Keratinocyte (primary cell): ENCODE measurements at regions not wholly inside any gene's neighbourhood (a gene's known extent, or its start where the extent isn't known, plus 50 kb on each side); places are given as distances from the start of the nearest gene placed in this dataset.

ENCODE experiments used
- DNase-seq: peaks from one replicate; pipeline ENCODE4 v3.0.0-alpha.2; 2011; ENCODE audit warnings: low read depth, missing footprints, low spot score
- FAIRE-seq: peaks from 2 replicates; lab custom pipeline; 2011; peaks lifted over from hg19 to GRCh38; lab: Jason Lieb, UNC
- H2AFZ ChIP-seq: 2 replicates; pipeline ENCODE4 v1.6.0; 2012; ENCODE audit warnings: low read length, control low read depth, inconsistent platforms; ENCODE audit not compliant: control insufficient read depth
- H3K27ac ChIP-seq: 2 replicates; pipeline ENCODE4 v1.5.1; 2011; ENCODE audit warnings: low read length; ENCODE audit not compliant: control insufficient read depth, insufficient read depth
- H3K27me3 ChIP-seq: 3 replicates; pipeline ENCODE4 v1.6.0; 2011; ENCODE audit warnings: low read length; ENCODE audit not compliant: control insufficient read depth, insufficient read depth; ENCODE audit errors: extremely low read depth
- H3K36me3 ChIP-seq, 2 experiments: 2 replicates in 1 of 2; 3 replicates in 1 of 2; pipeline ENCODE4 v1.5.1; 2011; ENCODE audit warnings: low read length in 2 of 2, mild to moderate bottlenecking in 1 of 2; ENCODE audit not compliant: control insufficient read depth in 2 of 2, insufficient read depth in 2 of 2; ENCODE audit errors: extremely low read depth in 1 of 2
- H3K4me1 ChIP-seq: 3 replicates; pipeline ENCODE4 v1.5.1; 2011; ENCODE audit warnings: low read length; ENCODE audit not compliant: control insufficient read depth, insufficient read depth; ENCODE audit errors: extremely low read depth
- H3K4me2 ChIP-seq: 3 replicates; pipeline ENCODE4 v1.6.0; 2011; ENCODE audit warnings: low read depth, low read length; ENCODE audit not compliant: control insufficient read depth, insufficient read depth; ENCODE audit errors: extremely low read depth
- H3K4me3 ChIP-seq, 3 experiments: fragments of 200-600 bp in 1 of 3; sonication (generic) in 1 of 3; 2 replicates in 2 of 3; 3 replicates in 1 of 3; pipeline ENCODE4 v1.5.1; 2011 to 2016; ENCODE audit warnings: low read length in 3 of 3, mild to moderate bottlenecking in 3 of 3, control low read depth in 2 of 3, inconsistent platforms in 1 of 3, low read depth in 1 of 3, mixed read lengths in 1 of 3, mixed run types in 1 of 3, moderate library complexity in 1 of 3; ENCODE audit not compliant: control insufficient read depth in 2 of 3, insufficient read depth in 2 of 3; ENCODE audit errors: extremely low read depth in 1 of 3
- H3K79me2 ChIP-seq: 2 replicates; pipeline ENCODE4 v1.6.0; 2012; ENCODE audit warnings: low read length; ENCODE audit not compliant: control insufficient read depth, insufficient read depth
- H3K9ac ChIP-seq: 3 replicates; pipeline ENCODE4 v1.6.0; 2011; ENCODE audit warnings: low read length; ENCODE audit not compliant: control insufficient read depth, insufficient read depth; ENCODE audit errors: extremely low read depth
- H3K9me1 ChIP-seq: 3 replicates; pipeline ENCODE4 v1.6.0; 2011; ENCODE audit warnings: low read length; ENCODE audit not compliant: control insufficient read depth, insufficient read depth; ENCODE audit errors: extremely low read depth
- H3K9me3 ChIP-seq: 2 replicates; pipeline ENCODE4 v1.5.1; 2012; ENCODE audit warnings: low read depth, low read length; ENCODE audit not compliant: control insufficient read depth
- H4K20me1 ChIP-seq: 3 replicates; pipeline ENCODE4 v1.6.0; 2011; ENCODE audit warnings: low read length; ENCODE audit not compliant: control insufficient read depth, insufficient read depth; ENCODE audit errors: extremely low read depth
- EZH2 ChIP-seq: IDR thresholded peaks from one replicate; pipeline ENCODE4 v1.6.1; 2012; ENCODE audit warnings: inconsistent platforms, mild to moderate bottlenecking, low read length, moderate library complexity
- dilution Hi-C: fragments of 300-500 bp; cut with MboI; formaldehyde crosslinking; loops from one replicate; pipeline ENCODE4 v1.7.0; 2020; ENCODE audit warnings: low sequenced_read_pairs; ENCODE audit not compliant: extremely low pct_ligation_motif_present
- TF ChIP-seq, protein P1 (sequence below), 3 experiments: IDR thresholded peaks in 1 of 3; conservative IDR thresholded peaks in 1 of 3; optimal IDR thresholded peaks in 1 of 3; 2 replicates in 2 of 3; 3 replicates in 1 of 3; pipeline versions ENCODE3 to v1.5.1; 2011; ENCODE audit warnings: low read length in 3 of 3, mild to moderate bottlenecking in 3 of 3, moderate library complexity in 2 of 3, control low read depth in 1 of 3, inconsistent platforms in 1 of 3; ENCODE audit not compliant: insufficient read depth in 2 of 3; ENCODE audit errors: extremely low read depth in 1 of 3

DNA sequence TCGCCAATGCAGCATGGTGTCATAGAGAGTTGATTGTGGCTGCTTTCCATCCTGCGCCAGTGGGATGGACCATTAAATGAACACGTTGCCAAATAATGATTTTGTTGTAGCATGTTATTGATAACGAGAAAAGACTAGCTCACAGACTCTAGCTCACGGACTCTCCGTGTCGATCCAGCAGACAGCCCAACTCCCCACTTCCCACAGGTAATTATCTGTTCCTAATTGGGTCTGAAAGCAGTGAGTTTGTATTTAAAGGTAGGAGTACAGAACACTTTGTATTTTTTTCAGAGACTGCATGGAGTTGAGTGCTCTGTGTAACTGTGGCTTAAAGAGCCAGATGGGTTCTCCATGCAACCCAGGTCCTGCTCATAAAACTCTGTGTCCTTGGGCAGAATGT lies 1250.5 kb downstream of the TYW1 start:
- Histone ChIP-seq H3K4me1 (peaks cover 21% of the 10 kb centered on the region), H3K9me1 (no peaks in the 10 kb centered on the region), H2AFZ (no peak overlapping the region), H3K36me3 (no peaks in the 10 kb centered on the region), H3K9ac (no peak overlapping the region), H3K27me3 (no peaks in the 10 kb centered on the region), H3K4me2 (peak overlapping the region; percentile 30), H3K4me3 (no peak overlapping the region), H3K79me2 (no peaks in the 10 kb centered on the region), H3K27ac (no peak overlapping the region), H3K9me3 (no peaks in the 10 kb centered on the region), H4K20me1 (no peaks in the 10 kb centered on the region)
- no peak for DNase-seq
- dilution Hi-C loops, result no loop called here
- no peak for FAIRE-seq
- no peak for TF ChIP-seq EZH2
- TF ChIP-seq, protein P1, sequence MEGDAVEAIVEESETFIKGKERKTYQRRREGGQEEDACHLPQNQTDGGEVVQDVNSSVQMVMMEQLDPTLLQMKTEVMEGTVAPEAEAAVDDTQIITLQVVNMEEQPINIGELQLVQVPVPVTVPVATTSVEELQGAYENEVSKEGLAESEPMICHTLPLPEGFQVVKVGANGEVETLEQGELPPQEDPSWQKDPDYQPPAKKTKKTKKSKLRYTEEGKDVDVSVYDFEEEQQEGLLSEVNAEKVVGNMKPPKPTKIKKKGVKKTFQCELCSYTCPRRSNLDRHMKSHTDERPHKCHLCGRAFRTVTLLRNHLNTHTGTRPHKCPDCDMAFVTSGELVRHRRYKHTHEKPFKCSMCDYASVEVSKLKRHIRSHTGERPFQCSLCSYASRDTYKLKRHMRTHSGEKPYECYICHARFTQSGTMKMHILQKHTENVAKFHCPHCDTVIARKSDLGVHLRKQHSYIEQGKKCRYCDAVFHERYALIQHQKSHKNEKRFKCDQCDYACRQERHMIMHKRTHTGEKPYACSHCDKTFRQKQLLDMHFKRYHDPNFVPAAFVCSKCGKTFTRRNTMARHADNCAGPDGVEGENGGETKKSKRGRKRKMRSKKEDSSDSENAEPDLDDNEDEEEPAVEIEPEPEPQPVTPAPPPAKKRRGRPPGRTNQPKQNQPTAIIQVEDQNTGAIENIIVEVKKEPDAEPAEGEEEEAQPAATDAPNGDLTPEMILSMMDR (optimal IDR thresholded peaks at IDR 0.05 in 1 of 3, IDR thresholded peaks at IDR 0.05 in 1 of 3, conservative IDR thresholded peaks at IDR 0.05 in 1 of 3; ENCODE audit: extremely low read depth in 1 of 3, insufficient read depth in 2 of 3, low read length in 3 of 3), result no peak

DNA sequence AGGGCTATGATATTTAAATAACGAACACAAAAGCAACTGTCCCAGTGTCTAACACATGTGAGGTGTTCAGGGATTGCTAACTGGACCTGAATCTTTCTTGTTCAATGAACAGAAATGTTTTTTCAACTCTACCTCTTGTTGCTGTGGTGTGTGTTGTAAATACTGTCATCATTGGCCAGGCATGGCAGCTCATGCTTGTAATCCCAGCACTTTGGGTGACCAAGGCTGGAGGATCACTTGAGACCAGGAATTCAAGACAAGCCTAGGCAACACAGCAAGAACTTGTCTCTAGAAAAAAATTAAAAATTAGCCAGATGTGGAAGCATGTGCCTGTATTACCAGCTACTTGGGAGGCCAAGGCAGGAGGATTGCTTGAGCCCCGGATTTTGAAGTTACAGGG lies 1250.9 kb downstream of the TYW1 start:
- H3K9me3 ChIP-seq, result no peaks in the 10 kb centered on the region
- H3K36me3 ChIP-seq, result no peaks in the 10 kb centered on the region
- H3K27ac ChIP-seq, result no peak overlapping the region
- DNase-seq (no peak), FAIRE-seq (no peak)
- H3K9me1 ChIP-seq, result no peaks in the 10 kb centered on the region
- H3K4me1 ChIP-seq, result peaks cover 21% of the 10 kb centered on the region
- H3K79me2 ChIP-seq, result no peaks in the 10 kb centered on the region
- no peak overlapping the region for H2AFZ ChIP-seq
- H3K27me3 ChIP-seq, result no peaks in the 10 kb centered on the region
- H3K4me2 ChIP-seq, result no peak overlapping the region
- H4K20me1 ChIP-seq, result no peaks in the 10 kb centered on the region
- no peak overlapping the region for H3K4me3 ChIP-seq
- dilution Hi-C loops, result no loop called here
- no peak for TF ChIP-seq EZH2
- TF ChIP-seq, protein P1 (optimal IDR thresholded peaks at IDR 0.05 in 1 of 3, IDR thresholded peaks at IDR 0.05 in 1 of 3, conservative IDR thresholded peaks at IDR 0.05 in 1 of 3; ENCODE audit: extremely low read depth in 1 of 3, insufficient read depth in 2 of 3, low read length in 3 of 3), result no peak
- no peak overlapping the region for H3K9ac ChIP-seq
